ENCODE measurements at regions not wholly inside any gene's neighbourhood (a gene's known extent, or its start where the extent isn't known, plus 50 kb on each side); places are given as distances from the start of the nearest gene placed in this dataset.

- ChIA-PET RAD21 (ENCODE audit: low non-redundant PET in 1 of 2, low total read pairs in 2 of 2, uncharacterized antibody in 2 of 2, unreplicated experiment in 2 of 2) (no interaction called here), POLR2A (no interaction called here), CTCF (no interaction called here)
- intact Hi-C loops (cut with micrococcal nuclease) = no loop called here
- no peak overlapping the region for H2AFZ ChIP-seq (ENCODE audit: low read depth, low read length, poor library complexity, severe bottlenecking)
- no peaks in the 10 kb centered on the region for H3K36me3 ChIP-seq (ENCODE audit: control insufficient read depth in 1 of 2, insufficient read depth in 2 of 2, low read length in 2 of 2)
- H4K20me1 ChIP-seq (ENCODE audit: insufficient read depth) = no peaks in the 10 kb centered on the region
- H3K27ac ChIP-seq (ENCODE audit: low read depth, low read length) = no peak overlapping the region
- H3K4me2 ChIP-seq (ENCODE audit: low read length) = no peak overlapping the region
- TF ChIP-seq CEBPB (IDR thresholded peaks at IDR 0.05; ENCODE audit: low read depth) (no peak), ELF1 (IDR thresholded peaks at IDR 0.05; ENCODE audit: borderline replicate concordance, low read depth) (no peak), POLR2A (IDR thresholded peaks at IDR 0.05; ENCODE audit: borderline replicate concordance, extremely low read depth, insufficient read depth, insufficient read length) (no peak), TCF7L2 (IDR thresholded peaks at IDR 0.05; ENCODE audit: borderline replicate concordance, extremely low read depth, insufficient read depth, insufficient read length) (no peak), POLR2AphosphoS5 (IDR thresholded peaks at IDR 0.05; ENCODE audit: low read depth, low read length) (no peak), EZH2 (IDR thresholded peaks at IDR 0.05) (no peak), YY1 (IDR thresholded peaks at IDR 0.05; ENCODE audit: extremely low read depth, insufficient replicate concordance, low read depth, low read length) (no peak)
- TF ChIP-seq, protein P1, sequence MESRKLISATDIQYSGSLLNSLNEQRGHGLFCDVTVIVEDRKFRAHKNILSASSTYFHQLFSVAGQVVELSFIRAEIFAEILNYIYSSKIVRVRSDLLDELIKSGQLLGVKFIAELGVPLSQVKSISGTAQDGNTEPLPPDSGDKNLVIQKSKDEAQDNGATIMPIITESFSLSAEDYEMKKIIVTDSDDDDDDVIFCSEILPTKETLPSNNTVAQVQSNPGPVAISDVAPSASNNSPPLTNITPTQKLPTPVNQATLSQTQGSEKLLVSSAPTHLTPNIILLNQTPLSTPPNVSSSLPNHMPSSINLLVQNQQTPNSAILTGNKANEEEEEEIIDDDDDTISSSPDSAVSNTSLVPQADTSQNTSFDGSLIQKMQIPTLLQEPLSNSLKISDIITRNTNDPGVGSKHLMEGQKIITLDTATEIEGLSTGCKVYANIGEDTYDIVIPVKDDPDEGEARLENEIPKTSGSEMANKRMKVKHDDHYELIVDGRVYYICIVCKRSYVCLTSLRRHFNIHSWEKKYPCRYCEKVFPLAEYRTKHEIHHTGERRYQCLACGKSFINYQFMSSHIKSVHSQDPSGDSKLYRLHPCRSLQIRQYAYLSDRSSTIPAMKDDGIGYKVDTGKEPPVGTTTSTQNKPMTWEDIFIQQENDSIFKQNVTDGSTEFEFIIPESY (IDR thresholded peaks at IDR 0.05; ENCODE audit: extremely low read depth, insufficient replicate concordance, low read length) = no peak
- DNase-seq (ENCODE audit: low read depth, low spot score) (no peak), ATAC-seq (no peak)
- no peaks in the 10 kb centered on the region for H3K79me2 ChIP-seq (ENCODE audit: insufficient read depth, low read length)
- no peaks in the 10 kb centered on the region for H3K4me1 ChIP-seq (ENCODE audit: control insufficient read depth in 1 of 2, insufficient read depth in 2 of 2, low read length in 2 of 2)
- H3K9ac ChIP-seq (ENCODE audit: low read length) = no peak overlapping the region
- no TSS peak for BruUV-seq (replicated peaks)
- no peak overlapping the region for H3K4me3 ChIP-seq (replicated peaks in 1 of 2; ENCODE audit: low read depth in 1 of 2, low read length in 2 of 2)
- H3K9me2 ChIP-seq (ENCODE audit: insufficient read depth) = no peaks in the 10 kb centered on the region
- H3K9me3 ChIP-seq (ENCODE audit: control insufficient read depth in 1 of 2, insufficient read depth in 1 of 2, low read depth in 1 of 2, low read length in 2 of 2) = no peaks in the 10 kb centered on the region
- H3K27me3 ChIP-seq (ENCODE audit: insufficient read depth, low read length) = no peaks in the 10 kb centered on the region
These were observed 69.3 kb upstream of the SOX4 start for GRCh38 chr6:21524201-21524600.

DNA sequence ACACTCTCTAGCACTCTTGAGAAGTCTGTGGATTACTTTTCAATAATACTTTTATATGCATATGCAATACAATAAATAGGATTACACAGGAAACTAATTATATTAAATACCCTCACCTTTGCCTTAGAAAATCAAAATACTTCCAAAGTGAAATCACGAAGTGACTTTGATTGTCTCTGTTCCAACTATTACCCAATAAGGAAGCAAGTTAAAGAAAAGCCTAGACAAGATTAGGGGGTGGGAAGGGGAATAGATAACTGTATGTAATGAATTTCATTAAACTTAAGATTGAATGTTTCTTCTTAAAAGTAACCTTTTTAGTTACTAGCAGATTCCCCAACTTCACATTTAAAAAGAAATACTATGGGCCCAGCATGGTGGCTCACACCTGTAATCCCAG, 66.6 kb upstream of the SOX4 start:
- ATAC-seq (no peak), DNase-seq (ENCODE audit: low read depth, low spot score) (no peak)
- Histone ChIP-seq H2AFZ (ENCODE audit: low read depth, low read length, poor library complexity, severe bottlenecking) (no peak overlapping the region), H3K9me3 (ENCODE audit: control insufficient read depth in 1 of 2, insufficient read depth in 1 of 2, low read depth in 1 of 2, low read length in 2 of 2) (no peaks in the 10 kb centered on the region), H3K27ac (ENCODE audit: low read depth, low read length) (no peak overlapping the region), H3K9ac (ENCODE audit: low read length) (no peak overlapping the region), H3K4me3 (replicated peaks in 1 of 2; ENCODE audit: low read depth in 1 of 2, low read length in 2 of 2) (no peak overlapping the region), H3K79me2 (ENCODE audit: insufficient read depth, low read length) (no peaks in the 10 kb centered on the region), H4K20me1 (ENCODE audit: insufficient read depth) (no peaks in the 10 kb centered on the region), H3K36me3 (ENCODE audit: control insufficient read depth in 1 of 2, insufficient read depth in 2 of 2, low read length in 2 of 2) (no peaks in the 10 kb centered on the region), H3K4me2 (ENCODE audit: low read length) (no peak overlapping the region), H3K27me3 (ENCODE audit: insufficient read depth, low read length) (no peaks in the 10 kb centered on the region), H3K4me1 (ENCODE audit: control insufficient read depth in 1 of 2, insufficient read depth in 2 of 2, low read length in 2 of 2) (peaks cover 0 to under 1% of the 10 kb centered on the region in 2 experiments; a peak in 1 of 4 replicates), H3K9me2 (ENCODE audit: insufficient read depth) (no peaks in the 10 kb centered on the region)
- TF ChIP-seq EZH2 (IDR thresholded peaks at IDR 0.05) = no peak
- ChIA-PET CTCF (no interaction called here), RAD21 (ENCODE audit: low non-redundant PET in 1 of 2, low total read pairs in 2 of 2, uncharacterized antibody in 2 of 2, unreplicated experiment in 2 of 2) (no interaction called here), POLR2A (no interaction called here)
- no TSS peak for BruUV-seq (replicated peaks)
- intact Hi-C loops (cut with micrococcal nuclease) = no loop called here

Data from HCT116 (cell line).